ENCODE measurements at regions not wholly inside any gene's neighbourhood (a gene's known extent, or its start where the extent isn't known, plus 50 kb on each side); places are given as distances from the start of the nearest gene placed in this dataset.

DNA sequence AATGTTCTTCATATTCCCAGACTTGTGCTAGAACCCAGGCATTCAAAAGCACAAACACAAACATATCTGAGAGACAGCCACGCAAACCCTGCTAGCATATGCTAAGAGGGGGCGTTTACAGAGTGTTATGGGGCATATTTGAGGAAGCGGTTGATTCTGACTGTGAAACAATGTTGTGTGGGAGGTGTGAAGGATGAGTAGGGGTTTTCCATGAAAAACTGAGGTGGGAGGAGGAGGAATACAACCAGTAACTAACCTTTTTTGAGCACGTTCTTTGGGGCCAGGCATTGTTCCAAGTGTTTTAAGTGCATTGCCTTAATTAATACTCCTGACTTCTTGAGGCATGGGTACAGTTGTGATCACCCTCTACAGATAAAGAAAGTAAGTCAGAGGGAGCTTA is 499.5 kb downstream of the AACS start:
- TF ChIP-seq ZFX (IDR thresholded peaks at IDR 0.05) = no peak
- TF ChIP-seq, protein P1, sequence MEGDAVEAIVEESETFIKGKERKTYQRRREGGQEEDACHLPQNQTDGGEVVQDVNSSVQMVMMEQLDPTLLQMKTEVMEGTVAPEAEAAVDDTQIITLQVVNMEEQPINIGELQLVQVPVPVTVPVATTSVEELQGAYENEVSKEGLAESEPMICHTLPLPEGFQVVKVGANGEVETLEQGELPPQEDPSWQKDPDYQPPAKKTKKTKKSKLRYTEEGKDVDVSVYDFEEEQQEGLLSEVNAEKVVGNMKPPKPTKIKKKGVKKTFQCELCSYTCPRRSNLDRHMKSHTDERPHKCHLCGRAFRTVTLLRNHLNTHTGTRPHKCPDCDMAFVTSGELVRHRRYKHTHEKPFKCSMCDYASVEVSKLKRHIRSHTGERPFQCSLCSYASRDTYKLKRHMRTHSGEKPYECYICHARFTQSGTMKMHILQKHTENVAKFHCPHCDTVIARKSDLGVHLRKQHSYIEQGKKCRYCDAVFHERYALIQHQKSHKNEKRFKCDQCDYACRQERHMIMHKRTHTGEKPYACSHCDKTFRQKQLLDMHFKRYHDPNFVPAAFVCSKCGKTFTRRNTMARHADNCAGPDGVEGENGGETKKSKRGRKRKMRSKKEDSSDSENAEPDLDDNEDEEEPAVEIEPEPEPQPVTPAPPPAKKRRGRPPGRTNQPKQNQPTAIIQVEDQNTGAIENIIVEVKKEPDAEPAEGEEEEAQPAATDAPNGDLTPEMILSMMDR (conservative IDR thresholded peaks at IDR 0.05) = no peak
- no peak overlapping the region for H3K27ac ChIP-seq

DNA sequence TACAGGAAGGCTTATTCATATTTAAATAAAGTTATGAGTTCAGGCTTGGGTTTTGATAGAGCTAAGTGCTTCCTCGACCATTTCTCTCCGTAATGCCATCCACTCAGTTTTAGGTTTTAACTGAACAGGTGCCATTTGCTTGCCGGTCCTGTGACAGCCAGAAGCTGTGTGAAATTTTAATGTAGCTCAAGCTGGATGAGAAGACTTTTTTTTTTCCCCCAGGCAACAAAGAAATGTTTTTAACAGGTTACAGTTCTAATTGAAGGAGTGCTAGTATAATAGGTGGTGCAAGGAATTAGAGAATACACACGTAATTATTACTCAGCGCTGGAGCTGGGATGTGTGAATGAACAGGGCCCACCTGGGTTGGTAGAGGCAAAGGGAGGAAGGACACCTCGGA is 502.3 kb downstream of the AACS start:
- TF ChIP-seq, protein P1 (conservative IDR thresholded peaks at IDR 0.05) = no peak

DNA sequence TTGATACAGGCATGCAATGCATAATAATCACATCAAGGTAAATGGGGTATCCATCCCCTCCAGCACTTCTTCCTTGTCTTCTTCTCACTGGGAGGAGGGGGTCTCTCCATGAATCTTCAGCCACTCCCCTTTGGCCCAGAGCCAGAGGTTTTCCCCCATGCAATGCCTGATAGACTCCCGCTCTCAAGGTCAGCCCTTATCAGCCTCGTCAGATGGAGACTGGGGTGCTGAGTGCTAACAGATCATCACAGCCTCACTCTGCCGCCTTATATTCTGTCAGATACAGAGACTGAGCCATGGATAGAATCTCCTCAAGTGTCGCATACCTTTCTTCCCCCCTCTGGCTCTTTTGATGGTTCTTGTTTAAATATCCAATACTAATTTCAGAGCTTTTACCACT is 503.1 kb downstream of the AACS start:
- H3K27ac ChIP-seq = no peak overlapping the region
- TF ChIP-seq, protein P1 (conservative IDR thresholded peaks at IDR 0.05) = no peak
- TF ChIP-seq ZFX (IDR thresholded peaks at IDR 0.05) = no peak

More for the DNA sequence above, 502.3 kb downstream of the AACS start:
- H3K27ac ChIP-seq = no peak overlapping the region

DNA sequence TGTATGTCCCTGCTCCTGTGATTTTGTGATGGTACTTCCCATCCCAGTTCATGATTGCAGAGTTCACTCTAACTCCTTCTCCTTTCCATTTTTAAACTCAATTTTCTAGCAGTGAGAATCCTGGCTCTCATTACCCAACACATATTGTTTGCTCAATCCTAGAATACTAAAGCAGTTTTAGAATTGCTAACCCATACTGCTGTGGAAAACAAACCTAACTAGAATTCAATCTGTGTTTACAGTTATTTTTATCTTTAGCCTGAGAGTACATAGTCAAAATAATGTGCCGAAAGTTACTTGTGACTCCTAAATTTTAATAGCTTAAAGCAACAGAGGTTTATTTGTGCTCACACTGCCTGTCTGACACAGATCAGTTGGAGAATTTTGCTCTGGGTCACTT is 508.0 kb downstream of the AACS start:
- no peak for TF ChIP-seq ZFX (IDR thresholded peaks at IDR 0.05)
- TF ChIP-seq, protein P1 (conservative IDR thresholded peaks at IDR 0.05) = no peak
- no peak overlapping the region for H3K27ac ChIP-seq

DNA sequence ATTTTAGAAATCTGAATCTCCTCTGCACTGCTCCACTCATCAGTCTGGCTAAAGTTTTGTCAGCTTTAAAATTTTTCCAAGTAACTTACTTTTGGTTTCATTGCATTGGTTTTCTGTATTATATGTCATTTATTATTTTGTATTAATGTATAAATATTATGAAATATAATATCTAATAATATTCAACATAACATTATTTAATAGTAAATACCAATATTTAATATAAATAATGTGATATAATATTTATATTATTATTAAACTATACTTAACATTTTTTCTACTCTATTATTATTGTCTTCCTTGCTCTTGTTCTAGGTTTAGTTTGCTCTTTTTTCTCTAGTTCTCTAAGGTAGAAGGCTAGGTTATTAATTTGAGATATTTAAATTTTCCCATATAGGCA is 512.1 kb downstream of the AACS start:
- TF ChIP-seq, protein P1 (conservative IDR thresholded peaks at IDR 0.05) = no peak
- TF ChIP-seq ZFX (IDR thresholded peaks at IDR 0.05) = no peak

DNA sequence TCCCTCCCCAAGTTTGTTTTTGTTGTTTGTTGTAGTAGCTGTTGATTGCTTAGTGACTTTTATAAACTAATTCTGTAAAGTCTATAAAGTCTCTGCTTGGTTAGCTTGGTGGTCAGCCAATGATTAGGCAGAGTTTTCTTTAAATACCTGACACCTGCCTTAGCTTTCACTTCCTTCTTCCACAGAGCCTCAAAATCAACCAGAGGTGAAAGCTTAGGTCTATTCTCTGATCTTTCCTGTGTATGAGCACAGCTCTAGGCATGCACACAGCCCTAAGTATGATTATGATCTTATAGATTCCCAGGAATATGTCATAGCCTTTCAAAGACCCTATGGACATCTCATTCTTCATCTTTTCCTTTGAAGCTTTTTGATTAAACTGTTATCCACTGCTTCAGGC is 514.7 kb downstream of the AACS start:
- no peak overlapping the region for H3K27ac ChIP-seq
- TF ChIP-seq ZFX (IDR thresholded peaks at IDR 0.05) = no peak
- TF ChIP-seq, protein P1 (conservative IDR thresholded peaks at IDR 0.05) = no peak

More for the DNA sequence above, 512.1 kb downstream of the AACS start:
- no peak overlapping the region for H3K27ac ChIP-seq

DNA sequence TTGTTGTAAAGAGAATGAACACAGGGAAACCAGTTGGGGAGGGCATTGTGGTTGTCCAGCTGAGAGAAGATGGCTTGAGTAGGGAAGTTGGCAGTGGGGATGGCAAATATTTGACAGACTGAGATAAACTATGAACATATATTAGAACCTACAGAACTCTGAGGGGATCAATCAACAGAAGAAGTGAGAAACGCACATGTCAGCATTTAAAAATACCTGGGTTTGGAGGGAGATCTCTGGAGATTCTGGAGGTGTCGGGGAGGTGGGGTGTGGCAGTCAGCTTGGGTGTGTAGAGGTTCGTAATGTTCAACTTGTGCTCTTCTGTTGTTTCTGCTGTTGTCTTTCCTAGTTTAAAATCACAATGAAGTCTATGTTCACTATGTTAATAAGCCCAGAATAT is 517.8 kb downstream of the AACS start:
- H3K27ac ChIP-seq = no peak overlapping the region
- no peak for TF ChIP-seq ZFX (IDR thresholded peaks at IDR 0.05)

DNA sequence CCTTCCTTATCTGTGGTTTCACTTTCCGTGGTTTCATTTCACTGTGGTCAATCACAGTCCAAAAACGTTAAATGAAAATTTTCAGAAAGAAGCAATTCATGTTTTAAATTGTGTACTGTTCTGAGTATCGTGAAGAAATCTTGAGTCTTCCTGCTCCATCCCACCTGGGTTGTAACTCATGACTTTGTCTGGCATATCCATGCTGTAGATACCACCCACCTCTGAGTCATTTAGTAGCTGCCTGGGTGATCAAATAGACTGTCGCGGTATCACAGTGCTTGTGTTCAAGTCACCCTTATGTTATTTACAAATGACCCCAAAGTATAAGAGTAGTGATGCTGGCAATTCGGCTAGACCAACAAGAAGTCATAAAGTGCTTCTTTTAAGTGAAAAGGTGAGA is 521.2 kb downstream of the AACS start:
- TF ChIP-seq, protein P1 (conservative IDR thresholded peaks at IDR 0.05) = no peak
- TF ChIP-seq ZFX (IDR thresholded peaks at IDR 0.05) = no peak
- no peak overlapping the region for H3K27ac ChIP-seq
